HFFc6 (cell line): ENCODE measurements at regions not wholly inside any gene's neighbourhood (a gene's known extent, or its start where the extent isn't known, plus 50 kb on each side); places are given as distances from the start of the nearest gene placed in this dataset.

ENCODE experiments used
- DNase-seq: peaks from one replicate; pipeline ENCODE4 v3.0.0-alpha.2; 2018
- H3K27ac Mint-ChIP-seq: 2 replicates; pipeline ENCODE4 v1.8.0; 2020; ENCODE audit warnings: mild to moderate bottlenecking, mixed read lengths
- H3K27me3 Mint-ChIP-seq: 2 replicates; pipeline ENCODE4 v1.8.0; 2021; ENCODE audit warnings: mild to moderate bottlenecking, moderate library complexity, mixed read lengths; ENCODE audit not compliant: insufficient read depth
- H3K36me3 Mint-ChIP-seq: 2 replicates; pipeline ENCODE4 v1.8.0; 2021; ENCODE audit warnings: low read depth, mixed read lengths
- H3K4me1 Mint-ChIP-seq: 2 replicates; pipeline ENCODE4 v1.8.0; 2020; ENCODE audit warnings: low read depth, mixed read lengths
- H3K4me3 Mint-ChIP-seq: 2 replicates; pipeline ENCODE4 v1.8.0; 2020; ENCODE audit warnings: mild to moderate bottlenecking, moderate library complexity, mixed read lengths
- H3K9me3 Mint-ChIP-seq: 2 replicates; pipeline ENCODE4 v1.8.0; 2020; ENCODE audit warnings: mild to moderate bottlenecking, mixed read lengths
- CTCF ChIP-seq: fragments of 200-600 bp; sonication (generic); IDR thresholded peaks from 2 replicates; pipeline ENCODE4 v1.5.0; 2021; ENCODE audit warnings: antibody characterized with exemption, mild to moderate bottlenecking

DNA sequence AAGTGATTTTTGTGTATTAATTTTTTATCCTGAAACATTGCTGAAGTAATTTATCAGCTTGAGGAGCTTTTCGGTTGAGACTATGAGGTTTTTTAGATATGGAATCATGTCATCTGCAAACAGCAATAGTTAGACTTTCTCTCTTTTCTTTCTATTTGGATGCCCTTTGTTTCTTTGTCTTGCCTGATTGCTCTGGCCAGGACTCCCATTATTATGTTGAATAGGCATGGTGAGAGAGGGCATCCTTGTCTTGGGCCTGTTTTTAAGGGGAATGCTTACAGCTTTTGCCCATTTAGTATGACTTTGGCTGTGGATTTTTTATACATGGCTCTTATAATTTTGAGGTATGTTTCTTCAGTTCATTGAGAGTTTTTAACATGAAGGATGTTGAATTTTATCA is 207.6 kb upstream of the DEFB112 start:
- H3K4me3 Mint-ChIP-seq, result no peak overlapping the region
- H3K4me1 Mint-ChIP-seq, result no peaks in the 10 kb centered on the region
- no peak overlapping the region for H3K27ac Mint-ChIP-seq
- no peaks in the 10 kb centered on the region for H3K36me3 Mint-ChIP-seq
- TF ChIP-seq CTCF, result no peak
- no peaks in the 10 kb centered on the region for H3K27me3 Mint-ChIP-seq
- DNase-seq, result no peak
- peaks cover 78% of the 10 kb centered on the region for H3K9me3 Mint-ChIP-seq

DNA sequence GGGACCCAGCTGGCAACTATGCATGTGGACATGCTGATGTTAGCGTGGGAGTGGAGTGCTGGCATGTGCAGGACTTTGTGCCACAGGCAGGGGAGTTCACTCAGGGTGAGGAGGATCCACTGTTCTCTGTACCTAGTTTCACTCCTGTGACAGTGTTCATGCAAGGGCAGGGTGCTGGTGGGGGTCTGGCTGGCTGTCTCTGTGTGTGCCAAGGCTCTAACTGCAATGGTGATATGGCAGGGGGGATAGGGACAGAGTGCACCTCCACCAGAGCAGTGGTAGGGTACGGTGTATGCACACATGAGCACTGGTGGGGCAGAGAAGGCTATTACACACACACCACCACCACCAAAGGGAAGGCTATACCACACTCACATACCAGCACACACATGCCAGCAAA is 210.2 kb upstream of the DEFB112 start:
- Mint-ChIP-seq H3K4me3 (no peak overlapping the region), H3K4me1 (no peaks in the 10 kb centered on the region), H3K27me3 (peaks cover 2% of the 10 kb centered on the region; the same call in 1 of the 2 replicates), H3K27ac (no peak overlapping the region), H3K9me3 (peaks cover 85% of the 10 kb centered on the region), H3K36me3 (no peaks in the 10 kb centered on the region)
- DNase-seq, result no peak
- no peak for TF ChIP-seq CTCF

- no peak for TF ChIP-seq CTCF
- Mint-ChIP-seq H3K9me3 (peaks cover 63% of the 10 kb centered on the region), H3K4me3 (no peak overlapping the region), H3K27me3 (peaks cover 2% of the 10 kb centered on the region; the same call in 1 of the 2 replicates), H3K36me3 (no peaks in the 10 kb centered on the region), H3K4me1 (no peaks in the 10 kb centered on the region), H3K27ac (no peak overlapping the region)
- no peak for DNase-seq
These were observed 215.4 kb upstream of the DEFB112 start for GRCh38 chr6:50264995-50265571.

DNA sequence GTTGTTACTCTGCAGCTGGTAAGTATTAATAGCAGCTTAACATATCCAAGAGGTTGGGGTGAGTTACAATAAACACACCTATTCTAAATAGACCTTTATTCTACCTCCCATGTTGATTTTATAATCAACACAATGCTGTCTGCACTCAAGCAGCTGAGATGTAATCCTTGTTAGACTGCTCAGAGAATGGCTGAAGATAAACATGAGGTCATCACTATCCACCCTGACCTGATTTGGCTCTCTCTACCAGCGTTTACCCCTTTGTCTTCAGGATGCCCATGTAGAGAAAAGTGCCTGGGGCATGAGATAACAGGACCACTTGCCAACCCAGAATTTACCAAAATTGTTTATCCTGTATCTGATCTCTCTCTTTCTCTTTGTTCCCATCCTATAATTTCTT is 220.7 kb upstream of the DEFB112 start:
- peaks cover 42% of the 10 kb centered on the region for H3K9me3 Mint-ChIP-seq
- no peak for TF ChIP-seq CTCF
- no peak overlapping the region for H3K27ac Mint-ChIP-seq
- H3K36me3 Mint-ChIP-seq, result no peaks in the 10 kb centered on the region
- H3K4me1 Mint-ChIP-seq, result no peaks in the 10 kb centered on the region
- no peak overlapping the region for H3K4me3 Mint-ChIP-seq
- H3K27me3 Mint-ChIP-seq, result no peaks in the 10 kb centered on the region
- no peak for DNase-seq

GRCh38 chr6:50271266-50271665 is 221.5 kb upstream of the DEFB112 start:
- H3K27me3 Mint-ChIP-seq, result no peaks in the 10 kb centered on the region
- TF ChIP-seq CTCF, result no peak
- no peak overlapping the region for H3K4me3 Mint-ChIP-seq
- no peak overlapping the region for H3K27ac Mint-ChIP-seq
- no peaks in the 10 kb centered on the region for H3K36me3 Mint-ChIP-seq
- no peaks in the 10 kb centered on the region for H3K4me1 Mint-ChIP-seq
- no peak for DNase-seq
- peaks cover 37% of the 10 kb centered on the region for H3K9me3 Mint-ChIP-seq

DNA sequence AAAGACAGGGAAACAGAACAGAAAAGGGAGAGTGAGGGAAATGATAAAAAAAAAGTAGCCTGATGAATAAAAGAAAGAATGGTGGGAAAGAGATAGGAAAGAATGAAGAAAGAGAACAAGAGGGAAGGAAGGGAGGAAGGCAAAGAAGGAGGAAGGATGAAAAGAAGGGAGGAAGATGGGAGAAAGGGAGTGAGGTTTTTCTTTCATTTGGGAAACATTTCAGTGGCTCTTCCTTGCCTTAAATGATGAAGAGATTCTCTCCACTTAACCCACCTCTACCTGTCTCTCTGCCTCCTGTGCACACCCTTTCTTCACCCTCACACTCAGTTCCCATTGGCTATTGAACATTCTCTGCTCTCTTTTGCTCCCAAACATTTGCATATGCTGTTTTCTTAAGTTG is 222.1 kb upstream of the DEFB112 start:
- Mint-ChIP-seq H3K36me3 (no peaks in the 10 kb centered on the region), H3K4me1 (no peaks in the 10 kb centered on the region), H3K4me3 (no peak overlapping the region), H3K27ac (no peak overlapping the region), H3K27me3 (no peaks in the 10 kb centered on the region), H3K9me3 (peaks cover 38% of the 10 kb centered on the region)
- DNase-seq, result no peak
- TF ChIP-seq CTCF, result no peak
